MM.1S (cell line): ENCODE measurements at regions not wholly inside any gene's neighbourhood (a gene's known extent, or its start where the extent isn't known, plus 50 kb on each side); places are given as distances from the start of the nearest gene placed in this dataset.

ENCODE experiments used
- DNase-seq: peaks from one replicate; pipeline ENCODE4 v3.0.0-alpha.2; 2015
- H2AFZ ChIP-seq: fragments of 300-600 bp; sonication (generic); 2 replicates; pipeline ENCODE4 v1.6.0; 2016; ENCODE audit warnings: antibody characterized with exemption, low read length
- H3F3A ChIP-seq: fragments of 300-600 bp; sonication (generic); 2 replicates; pipeline ENCODE4 v1.6.1; 2016; ENCODE audit warnings: mild to moderate bottlenecking, antibody characterized with exemption, low read length, moderate library complexity, mixed read lengths; ENCODE audit not compliant: insufficient read depth
- H3K27ac ChIP-seq: fragments of 300-600 bp; sonication (generic); 2 replicates; pipeline ENCODE4 v1.5.1; 2016; ENCODE audit warnings: mild to moderate bottlenecking, low read length
- H3K27me3 ChIP-seq: fragments of 300-600 bp; sonication (generic); replicated peaks from 2 replicates; pipeline ENCODE4 v1.6.0; 2016; ENCODE audit warnings: low read length; ENCODE audit not compliant: insufficient read depth
- H3K36me3 ChIP-seq: fragments of 300-600 bp; sonication (generic); replicated peaks from 2 replicates; pipeline ENCODE4 v1.6.1; 2016; ENCODE audit warnings: mild to moderate bottlenecking, low read length, mixed read lengths; ENCODE audit not compliant: insufficient read depth
- H3K4me1 ChIP-seq: fragments of 300-600 bp; sonication (generic); 2 replicates; pipeline ENCODE4 v1.6.1; 2016; ENCODE audit warnings: low read length, mixed read lengths
- H3K4me2 ChIP-seq: fragments of 300-600 bp; sonication (generic); 2 replicates; pipeline ENCODE4 v1.6.0; 2016; ENCODE audit warnings: low read depth, low read length
- H3K4me3 ChIP-seq: fragments of 300-600 bp; sonication (generic); 2 replicates; pipeline ENCODE4 v1.5.1; 2016; ENCODE audit warnings: low read length, mixed read lengths
- H3K79me2 ChIP-seq: fragments of 300-600 bp; sonication (generic); 2 replicates; pipeline ENCODE4 v1.6.1; 2016; ENCODE audit warnings: mixed run types, low read length, mixed read lengths
- H3K9ac ChIP-seq: fragments of 300-600 bp; sonication (generic); 2 replicates; pipeline ENCODE4 v1.6.1; 2016; ENCODE audit warnings: low read length, mixed read lengths
- H3K9me2 ChIP-seq: fragments of 300-600 bp; sonication (generic); replicated peaks from 2 replicates; pipeline ENCODE4 v1.6.1; 2016; ENCODE audit warnings: mild to moderate bottlenecking, low read length, mixed read lengths; ENCODE audit not compliant: insufficient read depth
- H3K9me3 ChIP-seq: fragments of 300-600 bp; sonication (generic); replicated peaks from 2 replicates; pipeline ENCODE4 v1.6.1; 2016; ENCODE audit warnings: mild to moderate bottlenecking, low read length, mixed read lengths; ENCODE audit not compliant: insufficient read depth
- H4K20me1 ChIP-seq: fragments of 300-600 bp; sonication (generic); 2 replicates; pipeline ENCODE4 v1.6.1; 2016; ENCODE audit warnings: mild to moderate bottlenecking, low read length, moderate library complexity, mixed read lengths; ENCODE audit not compliant: insufficient read depth
- CTCF ChIP-seq: fragments of 300-600 bp; sonication (generic); IDR thresholded peaks from 2 replicates; pipeline ENCODE4 v1.5.1; 2016; ENCODE audit warnings: antibody characterized with exemption, low read length, mixed read lengths
- EZH2 ChIP-seq: fragments of 300-600 bp; sonication (generic); optimal IDR thresholded peaks from 2 replicates; pipeline ENCODE3; 2017; ENCODE audit warnings: low read depth, mild to moderate bottlenecking, antibody characterized with exemption, low read length, mixed read lengths
- EZH2phosphoT487 ChIP-seq: fragments of 300-600 bp; sonication (generic); IDR thresholded peaks from 2 replicates; pipeline ENCODE4 v1.6.1; 2018; ENCODE audit warnings: antibody characterized with exemption, low read length

GRCh38 chr5:126198531-126198930, 224.7 kb upstream of the GRAMD2B start:
- H3K4me3 ChIP-seq = no peak overlapping the region
- H3K27me3 ChIP-seq = no peaks in the 10 kb centered on the region
- no peaks in the 10 kb centered on the region for H3K79me2 ChIP-seq
- no peak overlapping the region for H3K9ac ChIP-seq
- H2AFZ ChIP-seq = no peak overlapping the region
- no peak overlapping the region for H3K4me2 ChIP-seq
- no peaks in the 10 kb centered on the region for H3K9me2 ChIP-seq
- no peaks in the 10 kb centered on the region for H3K4me1 ChIP-seq
- no peak for DNase-seq
- TF ChIP-seq EZH2 (no peak), EZH2phosphoT487 (no peak), CTCF (no peak)
- no peaks in the 10 kb centered on the region for H3F3A ChIP-seq
- no peaks in the 10 kb centered on the region for H3K36me3 ChIP-seq
- H3K27ac ChIP-seq = no peak overlapping the region; the same call in 1 of the 2 replicates
- no peaks in the 10 kb centered on the region for H4K20me1 ChIP-seq
- no peaks in the 10 kb centered on the region for H3K9me3 ChIP-seq

- Histone ChIP-seq H3K79me2 (no peaks in the 10 kb centered on the region), H2AFZ (no peak overlapping the region), H3K27ac (no peak overlapping the region), H3K9ac (no peak overlapping the region), H3K9me3 (no peaks in the 10 kb centered on the region), H3K4me3 (no peak overlapping the region), H3K4me1 (no peaks in the 10 kb centered on the region), H3F3A (no peaks in the 10 kb centered on the region), H4K20me1 (no peaks in the 10 kb centered on the region), H3K27me3 (no peaks in the 10 kb centered on the region), H3K9me2 (no peaks in the 10 kb centered on the region), H3K4me2 (no peak overlapping the region), H3K36me3 (no peaks in the 10 kb centered on the region)
- DNase-seq = no peak
- TF ChIP-seq EZH2 = no peak
- TF ChIP-seq EZH2phosphoT487 = no peak
- TF ChIP-seq CTCF = no peak
Observed at GRCh38 chr5:126199467-126199866, 223.7 kb upstream of the GRAMD2B start.

- Histone ChIP-seq H3K9ac (no peak overlapping the region), H3K9me3 (no peaks in the 10 kb centered on the region), H4K20me1 (no peaks in the 10 kb centered on the region), H3K27ac (no peak overlapping the region), H3K9me2 (no peaks in the 10 kb centered on the region), H3K4me3 (no peak overlapping the region), H2AFZ (no peak overlapping the region), H3K27me3 (no peaks in the 10 kb centered on the region), H3K4me2 (no peak overlapping the region), H3K79me2 (no peaks in the 10 kb centered on the region), H3K4me1 (no peaks in the 10 kb centered on the region), H3K36me3 (no peaks in the 10 kb centered on the region), H3F3A (no peaks in the 10 kb centered on the region)
- TF ChIP-seq CTCF = no peak
- TF ChIP-seq EZH2 = no peak
- no peak for TF ChIP-seq EZH2phosphoT487
- no peak for DNase-seq
Observed at GRCh38 chr5:126208691-126209090, 214.5 kb upstream of the GRAMD2B start.
